GM21529 (cell line): ENCODE measurements at regions not wholly inside any gene's neighbourhood (a gene's known extent, or its start where the extent isn't known, plus 50 kb on each side); places are given as distances from the start of the nearest gene placed in this dataset.

ENCODE experiments used
- ATAC-seq: cut with Tn5 transposase; IDR thresholded peaks from one replicate; pipeline ENCODE4 v1.9.1; 2021; ENCODE audit not compliant: unreplicated experiment

GRCh38 chr1:116322752-116323405 lies 50.2 kb upstream of the ATP1A1 start:
- ATAC-seq: no peak
